WTC11 (cell line): ENCODE measurements at regions not wholly inside any gene's neighbourhood (a gene's known extent, or its start where the extent isn't known, plus 50 kb on each side); places are given as distances from the start of the nearest gene placed in this dataset.

ENCODE experiments used
- ATAC-seq: fragments of 200-7000 bp; cut with Tn5 transposase; 2 replicates; pipeline ENCODE4 v1.10.0; 2021; ENCODE audit warnings: mild to moderate bottlenecking, moderate library complexity
- CTCF ChIA-PET: fragments of 300-600 bp; sonication (Branson Sonifier 250); formaldehyde crosslinking; loops from one replicate; lab custom pipeline; 2021; ENCODE audit warnings: antibody characterized with exemption; lab: Charles Lee
- POLR2A ChIA-PET: fragments of 350-600 bp; sonication (Branson Sonifier 250); formaldehyde crosslinking; loops from one replicate; lab custom pipeline; 2021; ENCODE audit warnings: antibody characterized with exemption; lab: Charles Lee
- DNase-seq: peaks from one replicate; pipeline ENCODE4 v3.0.0; 2021; ENCODE audit warnings: low spot score
- H3K27ac Mint-ChIP-seq: 2 replicates; pipeline ENCODE4 v1.8.0; 2021; ENCODE audit warnings: mixed read lengths
- H3K27me3 Mint-ChIP-seq: 2 replicates; pipeline ENCODE4 v1.8.0; 2021; ENCODE audit warnings: low read depth, mild to moderate bottlenecking, moderate library complexity, mixed read lengths
- H3K36me3 Mint-ChIP-seq: 2 replicates; pipeline ENCODE4 v1.8.0; 2021; ENCODE audit warnings: mixed read lengths
- H3K4me1 Mint-ChIP-seq: 2 replicates; pipeline ENCODE4 v1.8.0; 2022; ENCODE audit warnings: mixed read lengths
- H3K4me3 Mint-ChIP-seq: 2 replicates; pipeline ENCODE4 v1.8.0; 2021; ENCODE audit warnings: mild to moderate bottlenecking, moderate library complexity, mixed read lengths
- H3K9me3 Mint-ChIP-seq: 2 replicates; pipeline ENCODE4 v1.8.0; 2021; ENCODE audit warnings: mixed read lengths
- CBFB ChIP-seq: sonication (generic); formaldehyde crosslinking; IDR thresholded peaks from 2 replicates; pipeline ENCODE4 v1.8.1; 2022; ENCODE audit warnings: mild to moderate bottlenecking, low read depth, missing genetic modification reagents
- CREB1 ChIP-seq: sonication (generic); formaldehyde crosslinking; IDR thresholded peaks from 2 replicates; pipeline ENCODE4 v1.8.0; 2023; ENCODE audit warnings: mild to moderate bottlenecking, missing genetic modification reagents
- ELF4 ChIP-seq: sonication (generic); formaldehyde crosslinking; IDR thresholded peaks from 2 replicates; pipeline ENCODE4 v1.8.1; 2022; ENCODE audit warnings: low read depth, mild to moderate bottlenecking, moderate library complexity, missing genetic modification reagents
- ESRRA ChIP-seq: sonication (generic); formaldehyde crosslinking; IDR thresholded peaks from 2 replicates; pipeline ENCODE4 v1.8.1; 2022; ENCODE audit warnings: mild to moderate bottlenecking, missing genetic modification reagents, borderline replicate concordance
- GRHL2 ChIP-seq: fragments of 250-450 bp; sonication (Bioruptor Pico); IDR thresholded peaks from 2 replicates; pipeline ENCODE4 v1.8.0; 2022; ENCODE audit warnings: mild to moderate bottlenecking, moderate library complexity; ENCODE audit not compliant: insufficient replicate concordance, severe bottlenecking
- GTF2I ChIP-seq: fragments of 250-450 bp; sonication (Bioruptor Pico); conservative IDR thresholded peaks from 2 replicates; pipeline ENCODE4 v1.4.0; 2021; ENCODE audit warnings: mild to moderate bottlenecking
- KAT7 ChIP-seq: sonication (generic); formaldehyde crosslinking; IDR thresholded peaks from 2 replicates; pipeline ENCODE4 v1.8.1; 2023; ENCODE audit warnings: missing genetic modification reagents, mild to moderate bottlenecking, borderline replicate concordance
- NFYB ChIP-seq: sonication (generic); formaldehyde crosslinking; conservative IDR thresholded peaks from 2 replicates; pipeline ENCODE4 v1.8.0; 2022; ENCODE audit warnings: low read depth, missing genetic modification reagents
- PRRX2 ChIP-seq: fragments of 250-450 bp; sonication (Bioruptor Pico); IDR thresholded peaks from 2 replicates; pipeline ENCODE4 v1.8.0; 2021; ENCODE audit warnings: mild to moderate bottlenecking
- RELA ChIP-seq: sonication (generic); formaldehyde crosslinking; IDR thresholded peaks from 2 replicates; pipeline ENCODE4 v1.8.1; 2022; ENCODE audit warnings: missing genetic modification reagents, mild to moderate bottlenecking, borderline replicate concordance
- TCF7 ChIP-seq: sonication (generic); formaldehyde crosslinking; IDR thresholded peaks from 2 replicates; pipeline ENCODE4 v1.8.0; 2022; ENCODE audit warnings: mild to moderate bottlenecking, low read depth, missing genetic modification reagents, moderate library complexity
- TEAD1 ChIP-seq: sonication (generic); formaldehyde crosslinking; IDR thresholded peaks from 2 replicates; pipeline ENCODE4 v1.8.0; 2022; ENCODE audit warnings: mild to moderate bottlenecking, missing genetic modification reagents
- TP53 ChIP-seq: sonication (generic); formaldehyde crosslinking; IDR thresholded peaks from 2 replicates; pipeline ENCODE4 v1.8.1; 2023; ENCODE audit warnings: mild to moderate bottlenecking, missing genetic modification reagents
- ZNF219 ChIP-seq: sonication (generic); formaldehyde crosslinking; IDR thresholded peaks from 2 replicates; pipeline ENCODE4 v1.8.0; 2023; ENCODE audit warnings: missing genetic modification reagents, mild to moderate bottlenecking, borderline replicate concordance
- TF ChIP-seq, protein P1 (sequence below): sonication (generic); formaldehyde crosslinking; IDR thresholded peaks from 2 replicates; pipeline ENCODE4 v1.8.1; 2022; ENCODE audit warnings: low read depth, missing genetic modification reagents, borderline replicate concordance
- TF ChIP-seq, protein P2 (sequence below): fragments of 200-600 bp; IDR thresholded peaks from 2 replicates; pipeline ENCODE4 v1.8.0; 2022; ENCODE audit warnings: antibody characterized with exemption
- TF ChIP-seq, protein P3 (sequence below): fragments of 250-450 bp; sonication (Bioruptor Pico); IDR thresholded peaks from 2 replicates; pipeline ENCODE4 v1.9.0; 2021; ENCODE audit warnings: mild to moderate bottlenecking
- TF ChIP-seq, protein P4 (sequence below): sonication (generic); formaldehyde crosslinking; IDR thresholded peaks from 2 replicates; pipeline ENCODE4 v1.8.1; 2022; ENCODE audit warnings: mild to moderate bottlenecking, moderate library complexity, missing genetic modification reagents
- TF ChIP-seq, protein P5 (sequence below): sonication (generic); formaldehyde crosslinking; IDR thresholded peaks from 2 replicates; pipeline ENCODE4 v1.8.0; 2022; ENCODE audit warnings: mild to moderate bottlenecking, missing genetic modification reagents
- TF ChIP-seq, protein P6 (sequence below): sonication (generic); formaldehyde crosslinking; IDR thresholded peaks from 2 replicates; pipeline ENCODE4 v1.8.1; 2022; ENCODE audit warnings: low read depth, mild to moderate bottlenecking, moderate library complexity, missing genetic modification reagents, borderline replicate concordance
- TF ChIP-seq, protein P7 (sequence below): sonication (generic); formaldehyde crosslinking; IDR thresholded peaks from 2 replicates; pipeline ENCODE4 v1.8.1; 2023; ENCODE audit warnings: mild to moderate bottlenecking, missing genetic modification reagents, moderate library complexity

DNA sequence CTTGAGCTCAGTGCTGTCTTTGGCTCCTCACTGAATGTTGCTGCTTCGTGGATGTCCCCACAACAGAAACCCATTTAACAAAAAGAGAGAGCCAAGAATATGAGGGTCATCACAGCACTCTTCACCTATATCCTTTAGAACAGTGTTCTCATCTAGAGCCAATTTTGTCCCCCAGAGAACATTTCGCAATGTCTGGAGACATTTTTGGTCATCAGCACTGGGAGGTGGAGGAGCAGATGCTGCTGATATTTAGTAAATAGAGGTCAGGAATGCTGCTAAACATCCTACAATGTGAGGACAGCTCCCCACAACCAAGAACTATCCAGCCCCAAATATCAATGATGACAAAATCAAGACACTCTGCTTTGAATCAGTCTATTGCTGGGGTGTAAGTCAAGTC is 92.5 kb downstream of the BBS10 start (continued):
- TF ChIP-seq, protein P1, sequence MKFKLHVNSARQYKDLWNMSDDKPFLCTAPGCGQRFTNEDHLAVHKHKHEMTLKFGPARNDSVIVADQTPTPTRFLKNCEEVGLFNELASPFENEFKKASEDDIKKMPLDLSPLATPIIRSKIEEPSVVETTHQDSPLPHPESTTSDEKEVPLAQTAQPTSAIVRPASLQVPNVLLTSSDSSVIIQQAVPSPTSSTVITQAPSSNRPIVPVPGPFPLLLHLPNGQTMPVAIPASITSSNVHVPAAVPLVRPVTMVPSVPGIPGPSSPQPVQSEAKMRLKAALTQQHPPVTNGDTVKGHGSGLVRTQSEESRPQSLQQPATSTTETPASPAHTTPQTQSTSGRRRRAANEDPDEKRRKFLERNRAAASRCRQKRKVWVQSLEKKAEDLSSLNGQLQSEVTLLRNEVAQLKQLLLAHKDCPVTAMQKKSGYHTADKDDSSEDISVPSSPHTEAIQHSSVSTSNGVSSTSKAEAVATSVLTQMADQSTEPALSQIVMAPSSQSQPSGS (CRISPR knock-in tag), result no peak

DNA sequence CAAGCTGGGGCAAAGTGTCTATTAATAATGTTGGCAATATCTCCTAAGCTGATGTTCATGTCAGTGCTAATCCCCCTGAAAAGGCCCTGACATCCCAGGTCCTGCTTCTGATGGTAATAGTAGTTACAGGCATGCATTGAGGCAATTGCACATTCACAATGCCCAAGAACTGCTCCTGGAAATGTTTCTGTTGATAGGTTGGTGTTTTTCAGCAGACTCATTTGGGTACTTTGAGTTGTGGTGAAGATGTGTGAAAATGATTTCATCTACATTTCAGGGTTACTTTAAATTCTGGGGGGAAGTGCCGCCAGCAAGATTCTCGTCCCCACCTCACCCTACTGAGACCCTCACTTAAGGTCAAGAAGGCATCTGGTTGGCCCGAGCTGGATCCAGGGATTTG is 92.9 kb downstream of the BBS10 start:
- H3K4me3 Mint-ChIP-seq, result no peak overlapping the region
- no peak overlapping the region for H3K27ac Mint-ChIP-seq
- POLR2A ChIA-PET, result no interaction called here
- 0 out of 2 replicates have a peak, but pooled peaks cover 4% of the 10 kb centered on the region for H3K9me3 Mint-ChIP-seq
- no peaks in the 10 kb centered on the region for H3K36me3 Mint-ChIP-seq
- ATAC-seq, result no peak
- TF ChIP-seq, protein P2, sequence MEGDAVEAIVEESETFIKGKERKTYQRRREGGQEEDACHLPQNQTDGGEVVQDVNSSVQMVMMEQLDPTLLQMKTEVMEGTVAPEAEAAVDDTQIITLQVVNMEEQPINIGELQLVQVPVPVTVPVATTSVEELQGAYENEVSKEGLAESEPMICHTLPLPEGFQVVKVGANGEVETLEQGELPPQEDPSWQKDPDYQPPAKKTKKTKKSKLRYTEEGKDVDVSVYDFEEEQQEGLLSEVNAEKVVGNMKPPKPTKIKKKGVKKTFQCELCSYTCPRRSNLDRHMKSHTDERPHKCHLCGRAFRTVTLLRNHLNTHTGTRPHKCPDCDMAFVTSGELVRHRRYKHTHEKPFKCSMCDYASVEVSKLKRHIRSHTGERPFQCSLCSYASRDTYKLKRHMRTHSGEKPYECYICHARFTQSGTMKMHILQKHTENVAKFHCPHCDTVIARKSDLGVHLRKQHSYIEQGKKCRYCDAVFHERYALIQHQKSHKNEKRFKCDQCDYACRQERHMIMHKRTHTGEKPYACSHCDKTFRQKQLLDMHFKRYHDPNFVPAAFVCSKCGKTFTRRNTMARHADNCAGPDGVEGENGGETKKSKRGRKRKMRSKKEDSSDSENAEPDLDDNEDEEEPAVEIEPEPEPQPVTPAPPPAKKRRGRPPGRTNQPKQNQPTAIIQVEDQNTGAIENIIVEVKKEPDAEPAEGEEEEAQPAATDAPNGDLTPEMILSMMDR, result no peak
- TF ChIP-seq KAT7, result no peak
- TF ChIP-seq CBFB (CRISPR knock-in tag), result no peak
- no peak for TF ChIP-seq PRRX2 (CRISPR knock-in tag)
- TF ChIP-seq, protein P3, sequence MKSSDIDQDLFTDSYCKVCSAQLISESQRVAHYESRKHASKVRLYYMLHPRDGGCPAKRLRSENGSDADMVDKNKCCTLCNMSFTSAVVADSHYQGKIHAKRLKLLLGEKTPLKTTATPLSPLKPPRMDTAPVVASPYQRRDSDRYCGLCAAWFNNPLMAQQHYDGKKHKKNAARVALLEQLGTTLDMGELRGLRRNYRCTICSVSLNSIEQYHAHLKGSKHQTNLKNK (CRISPR knock-in tag), result no peak
- TF ChIP-seq CREB1, result no peak
- TF ChIP-seq, protein P4, sequence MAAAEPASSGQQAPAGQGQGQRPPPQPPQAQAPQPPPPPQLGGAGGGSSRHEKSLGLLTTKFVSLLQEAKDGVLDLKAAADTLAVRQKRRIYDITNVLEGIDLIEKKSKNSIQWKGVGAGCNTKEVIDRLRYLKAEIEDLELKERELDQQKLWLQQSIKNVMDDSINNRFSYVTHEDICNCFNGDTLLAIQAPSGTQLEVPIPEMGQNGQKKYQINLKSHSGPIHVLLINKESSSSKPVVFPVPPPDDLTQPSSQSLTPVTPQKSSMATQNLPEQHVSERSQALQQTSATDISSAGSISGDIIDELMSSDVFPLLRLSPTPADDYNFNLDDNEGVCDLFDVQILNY (CRISPR knock-in tag), result no peak
- no peak for TF ChIP-seq GRHL2
- TF ChIP-seq TP53 (CRISPR knock-in tag), result no peak
- TF ChIP-seq, protein P5, sequence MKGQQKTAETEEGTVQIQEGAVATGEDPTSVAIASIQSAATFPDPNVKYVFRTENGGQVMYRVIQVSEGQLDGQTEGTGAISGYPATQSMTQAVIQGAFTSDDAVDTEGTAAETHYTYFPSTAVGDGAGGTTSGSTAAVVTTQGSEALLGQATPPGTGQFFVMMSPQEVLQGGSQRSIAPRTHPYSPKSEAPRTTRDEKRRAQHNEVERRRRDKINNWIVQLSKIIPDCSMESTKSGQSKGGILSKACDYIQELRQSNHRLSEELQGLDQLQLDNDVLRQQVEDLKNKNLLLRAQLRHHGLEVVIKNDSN (CRISPR knock-in tag), result no peak
- TF ChIP-seq ESRRA (CRISPR knock-in tag), result no peak
- no peak for TF ChIP-seq TEAD1 (CRISPR knock-in tag)
- TF ChIP-seq RELA (CRISPR knock-in tag), result no peak
- no peak for TF ChIP-seq GTF2I (CRISPR knock-in tag)
- TF ChIP-seq, protein P6, sequence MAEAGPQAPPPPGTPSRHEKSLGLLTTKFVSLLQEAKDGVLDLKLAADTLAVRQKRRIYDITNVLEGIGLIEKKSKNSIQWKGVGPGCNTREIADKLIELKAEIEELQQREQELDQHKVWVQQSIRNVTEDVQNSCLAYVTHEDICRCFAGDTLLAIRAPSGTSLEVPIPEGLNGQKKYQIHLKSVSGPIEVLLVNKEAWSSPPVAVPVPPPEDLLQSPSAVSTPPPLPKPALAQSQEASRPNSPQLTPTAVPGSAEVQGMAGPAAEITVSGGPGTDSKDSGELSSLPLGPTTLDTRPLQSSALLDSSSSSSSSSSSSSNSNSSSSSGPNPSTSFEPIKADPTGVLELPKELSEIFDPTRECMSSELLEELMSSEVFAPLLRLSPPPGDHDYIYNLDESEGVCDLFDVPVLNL (CRISPR knock-in tag), result no peak
- TF ChIP-seq TCF7, result no peak
- TF ChIP-seq ZNF219 (CRISPR knock-in tag), result no peak
- no peak for TF ChIP-seq ELF4
- TF ChIP-seq, protein P7, sequence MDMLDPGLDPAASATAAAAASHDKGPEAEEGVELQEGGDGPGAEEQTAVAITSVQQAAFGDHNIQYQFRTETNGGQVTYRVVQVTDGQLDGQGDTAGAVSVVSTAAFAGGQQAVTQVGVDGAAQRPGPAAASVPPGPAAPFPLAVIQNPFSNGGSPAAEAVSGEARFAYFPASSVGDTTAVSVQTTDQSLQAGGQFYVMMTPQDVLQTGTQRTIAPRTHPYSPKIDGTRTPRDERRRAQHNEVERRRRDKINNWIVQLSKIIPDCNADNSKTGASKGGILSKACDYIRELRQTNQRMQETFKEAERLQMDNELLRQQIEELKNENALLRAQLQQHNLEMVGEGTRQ (CRISPR knock-in tag), result no peak
- no peak for TF ChIP-seq NFYB (CRISPR knock-in tag)
- TF ChIP-seq, all 79 proteins: peak for 0
- CTCF ChIA-PET, result no interaction called here
- Mint-ChIP-seq H3K27me3 (no peaks in the 10 kb centered on the region), H3K4me1 (peaks cover 17% of the 10 kb centered on the region)
- no peak for DNase-seq
